HepG2 (cell line): ENCODE measurements at regions not wholly inside any gene's neighbourhood (a gene's known extent, or its start where the extent isn't known, plus 50 kb on each side); places are given as distances from the start of the nearest gene placed in this dataset.

Source experiments
- ATF7 ChIP-seq, 2 experiments: fragments of 450-650 bp in 1 of 2; sonication (generic) in 1 of 2; formaldehyde crosslinking in 1 of 2; IDR thresholded peaks; 2 replicates each; pipeline versions ENCODE4 v1.4.0 to v1.6.1; 2016 to 2020; ENCODE audit warnings: antibody characterized with exemption in 1 of 2, mild to moderate bottlenecking in 1 of 2, missing genetic modification reagents in 1 of 2
- BRD4 ChIP-seq: sonication (generic); formaldehyde crosslinking; IDR thresholded peaks from 2 replicates; pipeline ENCODE4 v1.4.0; 2020; ENCODE audit warnings: missing genetic modification reagents
- FOXK2 ChIP-seq: fragments of 450-650 bp; IDR thresholded peaks from 2 replicates; pipeline ENCODE4 v1.6.1; 2016
- HNRNPH1 ChIP-seq: fragments of 200-400 bp; formaldehyde crosslinking; optimal IDR thresholded peaks from 2 replicates; pipeline ENCODE3; 2017; ENCODE audit warnings: mild to moderate bottlenecking, low read depth, low read length
- HOXA7 ChIP-seq: sonication (generic); formaldehyde crosslinking; IDR thresholded peaks from 2 replicates; pipeline ENCODE4 v1.8.1; 2022; ENCODE audit warnings: mild to moderate bottlenecking, missing genetic modification reagents, moderate library complexity
- MAF1 ChIP-seq: sonication (generic); formaldehyde crosslinking; IDR thresholded peaks from 2 replicates; pipeline ENCODE4 v1.5.0; 2020; ENCODE audit warnings: missing genetic modification reagents, borderline replicate concordance
- RFX3 ChIP-seq: IDR thresholded peaks from 2 replicates; pipeline ENCODE4 v1.6.1; 2016; ENCODE audit warnings: missing biosample characterization, missing genetic modification reagents
- TMF1 ChIP-seq: sonication (generic); formaldehyde crosslinking; IDR thresholded peaks from 2 replicates; pipeline ENCODE4 v1.8.1; 2022; ENCODE audit warnings: low read depth, missing genetic modification reagents
- ZBTB7B ChIP-seq: sonication (generic); formaldehyde crosslinking; IDR thresholded peaks from 2 replicates; pipeline ENCODE4 v1.4.0; 2020; ENCODE audit warnings: missing genetic modification reagents
- ZFX ChIP-seq: sonication (generic); formaldehyde crosslinking; IDR thresholded peaks from 2 replicates; pipeline ENCODE4 v1.4.0; 2020; ENCODE audit warnings: mild to moderate bottlenecking, low read depth, missing genetic modification reagents, moderate library complexity
- ZNF460 ChIP-seq: sonication (generic); formaldehyde crosslinking; IDR thresholded peaks from 2 replicates; pipeline ENCODE4 v1.5.1; 2020; ENCODE audit warnings: missing genetic modification reagents, mild to moderate bottlenecking, borderline replicate concordance
- TF ChIP-seq, protein P1 (sequence below): sonication (generic); formaldehyde crosslinking; IDR thresholded peaks from 2 replicates; pipeline ENCODE4 v1.4.0; 2020; ENCODE audit warnings: missing genetic modification reagents, borderline replicate concordance
- TF ChIP-seq, protein P2 (sequence below): IDR thresholded peaks from 2 replicates; pipeline ENCODE4 v1.6.1; 2012; ENCODE audit warnings: low read depth, low read length, improper control_type of control experiment
- TF ChIP-seq, protein P3 (sequence below): sonication (generic); formaldehyde crosslinking; conservative IDR thresholded peaks from 2 replicates; pipeline ENCODE4 v1.8.0; 2022; ENCODE audit warnings: low read depth, missing genetic modification reagents
- TF ChIP-seq, protein P4 (sequence below): sonication (generic); formaldehyde crosslinking; IDR thresholded peaks from 2 replicates; pipeline ENCODE4 v1.9.0; 2021; ENCODE audit warnings: missing genetic modification reagents, borderline replicate concordance
- TF ChIP-seq, protein P5 (sequence below), 2 experiments: sonication (generic) in 1 of 2; formaldehyde crosslinking in 1 of 2; IDR thresholded peaks; 2 replicates each; pipeline versions ENCODE4 v1.4.0 to v1.6.1; 2016 to 2020; ENCODE audit warnings: borderline replicate concordance in 1 of 2, low read depth in 1 of 2, mild to moderate bottlenecking in 1 of 2, missing genetic modification reagents in 1 of 2

DNA sequence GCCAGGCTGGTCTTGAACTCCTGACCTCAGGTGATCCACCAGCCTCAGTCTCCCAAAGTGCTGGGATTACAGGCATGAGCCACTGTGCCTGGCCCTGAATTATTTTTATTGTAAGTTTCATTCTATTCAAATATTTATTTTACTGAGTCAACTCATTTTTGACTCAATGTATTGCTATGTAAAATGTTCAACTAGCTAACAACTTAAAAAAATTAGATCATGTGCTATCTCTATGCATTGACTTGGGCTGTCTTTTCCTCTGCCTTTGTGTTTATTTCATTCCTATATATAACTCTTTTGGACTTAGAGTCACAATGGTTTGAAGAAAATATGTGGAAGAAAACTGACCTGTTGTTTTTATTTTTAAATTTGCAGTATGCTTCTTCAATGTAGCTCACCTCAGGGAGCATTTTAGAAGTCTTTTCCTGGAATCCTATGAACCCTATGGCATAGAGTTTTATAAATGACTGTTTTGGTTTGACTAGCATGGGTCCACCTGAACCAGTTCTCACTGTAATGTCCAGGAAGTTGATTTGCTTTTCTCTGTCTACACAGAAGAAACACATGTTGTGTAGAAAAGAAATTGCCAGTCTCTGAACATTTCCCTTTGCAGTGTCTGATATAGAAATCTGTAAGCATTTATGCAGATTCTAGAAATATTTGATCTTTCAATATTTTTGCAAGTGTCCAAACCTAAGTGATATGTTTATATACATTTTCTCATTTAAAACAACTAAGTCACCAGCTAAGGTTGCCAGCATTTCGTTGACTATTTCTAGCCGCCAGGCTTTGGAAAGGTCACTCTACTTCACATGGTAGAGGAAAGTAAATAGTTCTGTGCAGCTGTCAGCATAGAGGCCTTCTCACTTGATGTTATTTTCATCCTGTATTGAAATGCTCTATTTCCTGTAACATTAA lies 138.8 kb downstream of the PCSK1 start (continued):
- TF ChIP-seq, protein P1, sequence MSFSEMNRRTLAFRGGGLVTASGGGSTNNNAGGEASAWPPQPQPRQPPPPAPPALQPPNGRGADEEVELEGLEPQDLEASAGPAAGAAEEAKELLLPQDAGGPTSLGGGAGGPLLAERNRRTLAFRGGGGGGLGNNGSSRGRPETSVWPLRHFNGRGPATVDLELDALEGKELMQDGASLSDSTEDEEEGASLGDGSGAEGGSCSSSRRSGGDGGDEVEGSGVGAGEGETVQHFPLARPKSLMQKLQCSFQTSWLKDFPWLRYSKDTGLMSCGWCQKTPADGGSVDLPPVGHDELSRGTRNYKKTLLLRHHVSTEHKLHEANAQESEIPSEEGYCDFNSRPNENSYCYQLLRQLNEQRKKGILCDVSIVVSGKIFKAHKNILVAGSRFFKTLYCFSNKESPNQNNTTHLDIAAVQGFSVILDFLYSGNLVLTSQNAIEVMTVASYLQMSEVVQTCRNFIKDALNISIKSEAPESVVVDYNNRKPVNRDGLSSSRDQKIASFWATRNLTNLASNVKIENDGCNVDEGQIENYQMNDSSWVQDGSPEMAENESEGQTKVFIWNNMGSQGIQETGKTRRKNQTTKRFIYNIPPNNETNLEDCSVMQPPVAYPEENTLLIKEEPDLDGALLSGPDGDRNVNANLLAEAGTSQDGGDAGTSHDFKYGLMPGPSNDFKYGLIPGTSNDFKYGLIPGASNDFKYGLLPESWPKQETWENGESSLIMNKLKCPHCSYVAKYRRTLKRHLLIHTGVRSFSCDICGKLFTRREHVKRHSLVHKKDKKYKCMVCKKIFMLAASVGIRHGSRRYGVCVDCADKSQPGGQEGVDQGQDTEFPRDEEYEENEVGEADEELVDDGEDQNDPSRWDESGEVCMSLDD (CRISPR knock-in tag): no peak
- TF ChIP-seq, protein P2, sequence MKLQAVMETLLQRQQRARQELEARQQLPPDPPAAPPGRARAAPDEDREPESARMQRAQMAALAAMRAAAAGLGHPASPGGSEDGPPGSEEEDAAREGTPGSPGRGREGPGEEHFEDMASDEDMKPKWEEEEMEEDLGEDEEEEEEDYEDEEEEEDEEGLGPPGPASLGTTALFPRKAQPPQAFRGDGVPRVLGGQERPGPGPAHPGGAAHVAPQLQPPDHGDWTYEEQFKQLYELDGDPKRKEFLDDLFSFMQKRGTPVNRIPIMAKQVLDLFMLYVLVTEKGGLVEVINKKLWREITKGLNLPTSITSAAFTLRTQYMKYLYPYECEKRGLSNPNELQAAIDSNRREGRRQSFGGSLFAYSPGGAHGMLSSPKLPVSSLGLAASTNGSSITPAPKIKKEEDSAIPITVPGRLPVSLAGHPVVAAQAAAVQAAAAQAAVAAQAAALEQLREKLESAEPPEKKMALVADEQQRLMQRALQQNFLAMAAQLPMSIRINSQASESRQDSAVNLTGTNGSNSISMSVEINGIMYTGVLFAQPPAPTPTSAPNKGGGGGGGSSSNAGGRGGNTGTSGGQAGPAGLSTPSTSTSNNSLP: no peak
- TF ChIP-seq, protein P3, sequence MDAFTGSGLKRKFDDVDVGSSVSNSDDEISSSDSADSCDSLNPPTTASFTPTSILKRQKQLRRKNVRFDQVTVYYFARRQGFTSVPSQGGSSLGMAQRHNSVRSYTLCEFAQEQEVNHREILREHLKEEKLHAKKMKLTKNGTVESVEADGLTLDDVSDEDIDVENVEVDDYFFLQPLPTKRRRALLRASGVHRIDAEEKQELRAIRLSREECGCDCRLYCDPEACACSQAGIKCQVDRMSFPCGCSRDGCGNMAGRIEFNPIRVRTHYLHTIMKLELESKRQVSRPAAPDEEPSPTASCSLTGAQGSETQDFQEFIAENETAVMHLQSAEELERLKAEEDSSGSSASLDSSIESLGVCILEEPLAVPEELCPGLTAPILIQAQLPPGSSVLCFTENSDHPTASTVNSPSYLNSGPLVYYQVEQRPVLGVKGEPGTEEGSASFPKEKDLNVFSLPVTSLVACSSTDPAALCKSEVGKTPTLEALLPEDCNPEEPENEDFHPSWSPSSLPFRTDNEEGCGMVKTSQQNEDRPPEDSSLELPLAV: no peak
- TF ChIP-seq BRD4 (CRISPR knock-in tag) (no peak), TMF1 (CRISPR knock-in tag) (no peak), ZFX (CRISPR knock-in tag) (0 out of 2 replicates have a peak, but pooled peaks have one; percentile 32), RFX3 (CRISPR knock-in tag) (no peak), MAF1 (CRISPR knock-in tag) (no peak), ATF7 (IDR thresholded peaks at IDR 0.05) (no peak), ATF7 (CRISPR knock-in tag; IDR thresholded peaks at IDR 0.05) (no peak), ZBTB7B (CRISPR knock-in tag) (no peak), ZNF460 (no peak), HNRNPH1 (no peak), HOXA7 (no peak), FOXK2 (no peak)
- TF ChIP-seq, protein P4, sequence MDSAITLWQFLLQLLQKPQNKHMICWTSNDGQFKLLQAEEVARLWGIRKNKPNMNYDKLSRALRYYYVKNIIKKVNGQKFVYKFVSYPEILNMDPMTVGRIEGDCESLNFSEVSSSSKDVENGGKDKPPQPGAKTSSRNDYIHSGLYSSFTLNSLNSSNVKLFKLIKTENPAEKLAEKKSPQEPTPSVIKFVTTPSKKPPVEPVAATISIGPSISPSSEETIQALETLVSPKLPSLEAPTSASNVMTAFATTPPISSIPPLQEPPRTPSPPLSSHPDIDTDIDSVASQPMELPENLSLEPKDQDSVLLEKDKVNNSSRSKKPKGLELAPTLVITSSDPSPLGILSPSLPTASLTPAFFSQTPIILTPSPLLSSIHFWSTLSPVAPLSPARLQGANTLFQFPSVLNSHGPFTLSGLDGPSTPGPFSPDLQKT (CRISPR knock-in tag): no peak
- TF ChIP-seq, protein P5, sequence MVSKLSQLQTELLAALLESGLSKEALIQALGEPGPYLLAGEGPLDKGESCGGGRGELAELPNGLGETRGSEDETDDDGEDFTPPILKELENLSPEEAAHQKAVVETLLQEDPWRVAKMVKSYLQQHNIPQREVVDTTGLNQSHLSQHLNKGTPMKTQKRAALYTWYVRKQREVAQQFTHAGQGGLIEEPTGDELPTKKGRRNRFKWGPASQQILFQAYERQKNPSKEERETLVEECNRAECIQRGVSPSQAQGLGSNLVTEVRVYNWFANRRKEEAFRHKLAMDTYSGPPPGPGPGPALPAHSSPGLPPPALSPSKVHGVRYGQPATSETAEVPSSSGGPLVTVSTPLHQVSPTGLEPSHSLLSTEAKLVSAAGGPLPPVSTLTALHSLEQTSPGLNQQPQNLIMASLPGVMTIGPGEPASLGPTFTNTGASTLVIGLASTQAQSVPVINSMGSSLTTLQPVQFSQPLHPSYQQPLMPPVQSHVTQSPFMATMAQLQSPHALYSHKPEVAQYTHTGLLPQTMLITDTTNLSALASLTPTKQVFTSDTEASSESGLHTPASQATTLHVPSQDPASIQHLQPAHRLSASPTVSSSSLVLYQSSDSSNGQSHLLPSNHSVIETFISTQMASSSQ (IDR thresholded peaks at IDR 0.05; ENCODE audit: low read depth): no peak
- TF ChIP-seq, protein P5 (CRISPR knock-in tag; IDR thresholded peaks at IDR 0.05; ENCODE audit: borderline replicate concordance): no peak
